ENCODE measurements at regions not wholly inside any gene's neighbourhood (a gene's known extent, or its start where the extent isn't known, plus 50 kb on each side); places are given as distances from the start of the nearest gene placed in this dataset.

DNA sequence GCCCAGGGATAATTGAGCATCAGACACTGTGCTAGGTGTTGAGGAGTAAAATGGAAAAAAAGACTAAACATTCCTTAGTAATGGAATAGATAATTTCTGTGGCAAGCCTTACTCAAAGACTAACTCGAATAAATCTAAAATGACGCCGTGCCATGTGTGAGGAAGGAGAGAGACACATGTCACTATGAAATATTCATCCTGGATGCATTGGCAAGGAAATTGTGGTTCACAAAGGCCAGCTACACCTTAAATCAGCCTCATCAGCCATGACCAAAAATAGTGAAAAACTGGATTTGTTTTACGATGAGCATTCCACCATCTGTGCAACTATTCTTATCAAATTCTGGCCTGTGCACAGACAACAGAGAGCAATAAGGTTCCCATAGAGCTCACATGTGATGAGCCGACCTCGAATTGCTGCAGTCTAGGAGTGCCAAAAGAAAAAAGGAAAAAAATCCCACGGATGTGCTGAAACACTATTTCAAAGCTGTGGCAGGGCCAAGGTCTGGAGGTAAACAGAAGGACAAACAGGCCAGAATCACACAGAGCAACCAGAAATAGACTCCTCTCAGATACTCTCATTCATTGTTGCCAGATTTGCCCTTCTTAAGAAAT, 505.7 kb downstream of the EFNB2 start:
- TF ChIP-seq, protein P1, sequence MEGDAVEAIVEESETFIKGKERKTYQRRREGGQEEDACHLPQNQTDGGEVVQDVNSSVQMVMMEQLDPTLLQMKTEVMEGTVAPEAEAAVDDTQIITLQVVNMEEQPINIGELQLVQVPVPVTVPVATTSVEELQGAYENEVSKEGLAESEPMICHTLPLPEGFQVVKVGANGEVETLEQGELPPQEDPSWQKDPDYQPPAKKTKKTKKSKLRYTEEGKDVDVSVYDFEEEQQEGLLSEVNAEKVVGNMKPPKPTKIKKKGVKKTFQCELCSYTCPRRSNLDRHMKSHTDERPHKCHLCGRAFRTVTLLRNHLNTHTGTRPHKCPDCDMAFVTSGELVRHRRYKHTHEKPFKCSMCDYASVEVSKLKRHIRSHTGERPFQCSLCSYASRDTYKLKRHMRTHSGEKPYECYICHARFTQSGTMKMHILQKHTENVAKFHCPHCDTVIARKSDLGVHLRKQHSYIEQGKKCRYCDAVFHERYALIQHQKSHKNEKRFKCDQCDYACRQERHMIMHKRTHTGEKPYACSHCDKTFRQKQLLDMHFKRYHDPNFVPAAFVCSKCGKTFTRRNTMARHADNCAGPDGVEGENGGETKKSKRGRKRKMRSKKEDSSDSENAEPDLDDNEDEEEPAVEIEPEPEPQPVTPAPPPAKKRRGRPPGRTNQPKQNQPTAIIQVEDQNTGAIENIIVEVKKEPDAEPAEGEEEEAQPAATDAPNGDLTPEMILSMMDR (IDR thresholded peaks at IDR 0.05): no peak
- no peak for TF ChIP-seq POLR2A (IDR thresholded peaks at IDR 0.05)
